Right lobe of liver (tissue), 1 donor: ENCODE measurements at regions not wholly inside any gene's neighbourhood (a gene's known extent, or its start where the extent isn't known, plus 50 kb on each side); places are given as distances from the start of the nearest gene placed in this dataset.

Experiments
- small RNA-seq, 2 experiments: library from RNA; depleted of rRNA; stranded (forward); fragments of <200 nt; gene quantifications; one replicate each; pipeline ENCODE3, GENCODE V24; 2016

Small RNAs in the stretch of these regions (small RNA-seq; reads per million reads assigned to genes)
- gene AC084373.1 = 0 reads per million in 2 experiments
